IMR-90 (cell line): ENCODE measurements at regions not wholly inside any gene's neighbourhood (a gene's known extent, or its start where the extent isn't known, plus 50 kb on each side); places are given as distances from the start of the nearest gene placed in this dataset.

Experiments used
- CEBPB ChIP-seq: IDR thresholded peaks from 2 replicates; pipeline ENCODE4 v1.6.1; 2012; ENCODE audit warnings: low read depth, low read length, improper control_type of control experiment
- TF ChIP-seq, protein P1 (sequence below): conservative IDR thresholded peaks from 2 replicates; pipeline ENCODE4 v1.5.1; 2012; ENCODE audit warnings: mild to moderate bottlenecking, low read depth, low read length, improper control_type of control experiment

DNA sequence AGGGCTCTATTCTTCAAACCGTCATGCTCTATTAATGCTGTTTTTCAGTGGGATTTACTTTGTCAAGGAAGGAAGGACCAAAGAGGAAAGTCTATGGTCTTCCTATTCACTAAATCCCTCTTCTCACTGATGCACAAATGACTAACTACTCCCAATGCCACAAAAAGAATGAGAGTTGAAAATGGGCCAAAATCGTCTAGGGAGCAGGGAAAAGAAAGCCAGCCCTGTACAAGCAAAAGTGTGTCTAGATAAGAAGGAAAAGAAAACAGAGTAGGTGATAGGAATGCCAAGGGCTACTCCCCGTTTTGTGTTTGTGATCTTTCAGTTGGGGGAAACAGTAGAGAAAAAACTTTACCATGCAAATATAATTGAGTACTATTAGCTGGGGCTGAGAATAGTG, 97.2 kb upstream of the TMCO5A start:
- no peak for TF ChIP-seq CEBPB
- TF ChIP-seq, protein P1, sequence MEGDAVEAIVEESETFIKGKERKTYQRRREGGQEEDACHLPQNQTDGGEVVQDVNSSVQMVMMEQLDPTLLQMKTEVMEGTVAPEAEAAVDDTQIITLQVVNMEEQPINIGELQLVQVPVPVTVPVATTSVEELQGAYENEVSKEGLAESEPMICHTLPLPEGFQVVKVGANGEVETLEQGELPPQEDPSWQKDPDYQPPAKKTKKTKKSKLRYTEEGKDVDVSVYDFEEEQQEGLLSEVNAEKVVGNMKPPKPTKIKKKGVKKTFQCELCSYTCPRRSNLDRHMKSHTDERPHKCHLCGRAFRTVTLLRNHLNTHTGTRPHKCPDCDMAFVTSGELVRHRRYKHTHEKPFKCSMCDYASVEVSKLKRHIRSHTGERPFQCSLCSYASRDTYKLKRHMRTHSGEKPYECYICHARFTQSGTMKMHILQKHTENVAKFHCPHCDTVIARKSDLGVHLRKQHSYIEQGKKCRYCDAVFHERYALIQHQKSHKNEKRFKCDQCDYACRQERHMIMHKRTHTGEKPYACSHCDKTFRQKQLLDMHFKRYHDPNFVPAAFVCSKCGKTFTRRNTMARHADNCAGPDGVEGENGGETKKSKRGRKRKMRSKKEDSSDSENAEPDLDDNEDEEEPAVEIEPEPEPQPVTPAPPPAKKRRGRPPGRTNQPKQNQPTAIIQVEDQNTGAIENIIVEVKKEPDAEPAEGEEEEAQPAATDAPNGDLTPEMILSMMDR: no peak
